Mesothelial cell of epicardium (in vitro differentiated cells): ENCODE measurements at regions not wholly inside any gene's neighbourhood (a gene's known extent, or its start where the extent isn't known, plus 50 kb on each side); places are given as distances from the start of the nearest gene placed in this dataset.
"Not testable (repeated sequence)": the region's sequence is repeated elsewhere in the genome, so short reads cannot be mapped to it uniquely, and the experiment has no call there.

Source experiments
- DNase-seq, 2 experiments: peaks; one replicate each; pipeline ENCODE4 v3.0.0; 2021; ENCODE audit warnings: low spot score in 2 of 2; ENCODE audit not compliant: unreplicated experiment in 2 of 2
- H3K27ac Mint-ChIP-seq: 2 replicates; pipeline ENCODE4 v1.8.0; 2021; ENCODE audit warnings: mixed read lengths
- H3K27me3 Mint-ChIP-seq: 2 replicates; pipeline ENCODE4 v1.8.0; 2021; ENCODE audit warnings: low read depth, mixed read lengths
- H3K36me3 Mint-ChIP-seq: 2 replicates; pipeline ENCODE4 v1.8.0; 2021; ENCODE audit warnings: mixed read lengths
- H3K4me1 Mint-ChIP-seq: 2 replicates; pipeline ENCODE4 v1.8.0; 2021; ENCODE audit warnings: mixed read lengths
- H3K4me3 Mint-ChIP-seq: 2 replicates; pipeline ENCODE4 v1.8.0; 2021; ENCODE audit warnings: mild to moderate bottlenecking, moderate library complexity, mixed read lengths
- H3K9me3 Mint-ChIP-seq: 2 replicates; pipeline ENCODE4 v1.8.0; 2021; ENCODE audit warnings: mixed read lengths
- TF ChIP-seq, protein P1 (sequence below): fragments of 200-600 bp; sonication (generic); IDR thresholded peaks from one replicate; pipeline ENCODE4 v1.5.0; 2021; ENCODE audit warnings: antibody characterized with exemption; ENCODE audit not compliant: unreplicated experiment

DNA sequence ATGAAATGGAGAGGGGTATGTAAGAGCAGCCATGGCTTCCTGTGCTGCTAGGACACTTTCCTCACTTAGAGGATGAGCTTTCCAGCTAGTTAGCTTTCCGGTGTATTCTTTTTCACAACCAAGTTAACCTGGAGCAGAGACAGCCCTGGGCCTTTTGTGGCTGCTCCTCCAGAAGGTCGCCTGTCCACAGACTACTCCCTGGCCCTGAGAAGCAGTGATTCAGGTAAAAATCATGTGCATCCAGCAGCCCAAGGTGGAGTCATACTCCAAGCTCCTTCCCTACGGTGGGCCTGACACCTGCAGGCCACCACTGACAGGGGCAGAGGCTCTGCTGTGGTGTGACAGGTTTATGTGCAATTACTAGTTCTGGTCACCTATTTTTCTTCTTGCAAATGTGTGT, 187.2 kb downstream of the ANKRD30B start:
- H3K36me3 Mint-ChIP-seq = peaks cover 4% of the 10 kb centered on the region
- H3K9me3 Mint-ChIP-seq = peaks cover 55% of the 10 kb centered on the region
- no peaks in the 10 kb centered on the region for H3K4me1 Mint-ChIP-seq
- no peak for DNase-seq
- TF ChIP-seq, protein P1, sequence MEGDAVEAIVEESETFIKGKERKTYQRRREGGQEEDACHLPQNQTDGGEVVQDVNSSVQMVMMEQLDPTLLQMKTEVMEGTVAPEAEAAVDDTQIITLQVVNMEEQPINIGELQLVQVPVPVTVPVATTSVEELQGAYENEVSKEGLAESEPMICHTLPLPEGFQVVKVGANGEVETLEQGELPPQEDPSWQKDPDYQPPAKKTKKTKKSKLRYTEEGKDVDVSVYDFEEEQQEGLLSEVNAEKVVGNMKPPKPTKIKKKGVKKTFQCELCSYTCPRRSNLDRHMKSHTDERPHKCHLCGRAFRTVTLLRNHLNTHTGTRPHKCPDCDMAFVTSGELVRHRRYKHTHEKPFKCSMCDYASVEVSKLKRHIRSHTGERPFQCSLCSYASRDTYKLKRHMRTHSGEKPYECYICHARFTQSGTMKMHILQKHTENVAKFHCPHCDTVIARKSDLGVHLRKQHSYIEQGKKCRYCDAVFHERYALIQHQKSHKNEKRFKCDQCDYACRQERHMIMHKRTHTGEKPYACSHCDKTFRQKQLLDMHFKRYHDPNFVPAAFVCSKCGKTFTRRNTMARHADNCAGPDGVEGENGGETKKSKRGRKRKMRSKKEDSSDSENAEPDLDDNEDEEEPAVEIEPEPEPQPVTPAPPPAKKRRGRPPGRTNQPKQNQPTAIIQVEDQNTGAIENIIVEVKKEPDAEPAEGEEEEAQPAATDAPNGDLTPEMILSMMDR = no peak
- H3K4me3 Mint-ChIP-seq = no peak overlapping the region
- no peaks in the 10 kb centered on the region for H3K27me3 Mint-ChIP-seq
- no peak overlapping the region for H3K27ac Mint-ChIP-seq

- Mint-ChIP-seq H3K27ac (no peak overlapping the region), H3K36me3 (peaks cover 4% of the 10 kb centered on the region), H3K4me3 (no peak overlapping the region), H3K27me3 (no peaks in the 10 kb centered on the region), H3K9me3 (peaks cover 52% of the 10 kb centered on the region), H3K4me1 (no peaks in the 10 kb centered on the region)
- TF ChIP-seq, protein P1 = no peak
- no peak for DNase-seq
Measured at GRCh38 chr18:14936313-14936712, 188.3 kb downstream of the ANKRD30B start.

DNA sequence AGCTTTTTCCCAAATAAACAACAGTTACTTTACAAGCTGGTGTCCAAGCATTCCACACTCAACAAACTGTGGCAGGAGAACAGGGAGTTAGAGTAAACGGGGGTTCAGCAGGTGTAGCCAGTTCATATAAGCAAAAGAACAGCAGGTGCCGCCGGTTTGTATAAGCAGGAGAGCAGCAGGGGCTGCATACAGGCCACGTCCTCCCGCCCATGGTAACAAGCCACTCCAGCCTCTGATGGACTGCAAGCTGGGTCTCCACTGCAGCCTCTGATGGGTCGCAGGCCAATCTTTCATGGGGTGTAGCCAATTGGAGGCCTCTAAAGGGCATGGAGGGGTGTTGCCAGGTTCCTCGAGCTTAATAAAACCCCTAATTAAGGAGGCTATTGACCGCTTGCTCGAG, 189.3 kb downstream of the ANKRD30B start:
- Mint-ChIP-seq H3K4me3 (no peak overlapping the region), H3K4me1 (no peaks in the 10 kb centered on the region), H3K36me3 (peaks cover 4% of the 10 kb centered on the region), H3K27ac (no peak overlapping the region), H3K27me3 (no peaks in the 10 kb centered on the region), H3K9me3 (peaks cover 53% of the 10 kb centered on the region)
- no peak for DNase-seq
- TF ChIP-seq, protein P1 = no peak

GRCh38 chr18:14939141-14939540, 191.2 kb downstream of the ANKRD30B start:
- Mint-ChIP-seq H3K4me3 (no peak overlapping the region), H3K36me3 (no peaks in the 10 kb centered on the region), H3K9me3 (peaks cover 49% of the 10 kb centered on the region), H3K4me1 (no peaks in the 10 kb centered on the region), H3K27ac (no peak overlapping the region), H3K27me3 (no peaks in the 10 kb centered on the region)
- TF ChIP-seq, protein P1 = no peak
- DNase-seq = no peak

DNA sequence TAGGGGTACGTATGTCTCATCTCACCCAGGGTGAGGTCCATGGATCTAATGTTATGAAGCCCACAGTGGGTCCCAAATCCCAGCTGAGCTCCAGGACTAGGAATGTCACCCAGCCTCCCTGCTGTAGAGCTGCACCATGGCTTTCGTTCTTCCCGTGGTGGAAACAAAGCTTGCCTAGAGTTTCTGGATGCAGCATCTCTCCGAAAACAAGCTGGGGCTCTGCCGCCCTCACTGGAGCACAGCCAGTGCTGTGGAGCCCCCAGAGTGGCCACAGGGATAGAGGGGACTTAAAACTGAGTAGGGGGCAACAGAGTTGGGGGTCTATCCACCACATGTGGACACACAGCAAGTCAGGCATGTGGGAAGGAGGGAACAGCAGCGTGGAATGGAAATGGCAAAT, 192.1 kb downstream of the ANKRD30B start:
- H3K4me1 Mint-ChIP-seq, H3K4me3 Mint-ChIP-seq, H3K27ac Mint-ChIP-seq, H3K27me3 Mint-ChIP-seq, DNase-seq, H3K36me3 Mint-ChIP-seq: not testable (repeated sequence)
- H3K9me3 Mint-ChIP-seq = peaks cover 44% of the 10 kb centered on the region

DNA sequence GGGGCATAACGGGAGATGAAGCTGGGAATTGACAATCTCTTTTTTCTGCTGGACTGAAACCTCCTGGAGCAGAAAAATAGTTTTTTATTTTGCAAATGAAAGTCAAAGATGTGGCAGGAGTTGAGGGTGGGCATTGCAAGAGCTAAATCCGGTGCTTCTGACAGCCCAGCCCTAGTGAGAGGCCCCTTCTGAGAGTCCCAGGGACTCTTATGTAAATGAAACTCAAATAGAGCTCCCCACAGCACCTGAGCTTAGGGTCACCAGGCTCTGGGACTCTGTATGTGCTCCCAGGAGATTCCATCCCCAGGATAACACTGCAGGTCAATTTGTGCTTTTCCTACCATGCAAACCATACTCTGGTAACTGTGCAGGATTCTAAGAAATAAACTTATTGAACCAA, 192.8 kb downstream of the ANKRD30B start:
- no peak for DNase-seq
- TF ChIP-seq, protein P1 = no peak
- no peaks in the 10 kb centered on the region for H3K27me3 Mint-ChIP-seq
- H3K36me3 Mint-ChIP-seq = no peaks in the 10 kb centered on the region
- H3K4me3 Mint-ChIP-seq = no peak overlapping the region
- peaks cover 39% of the 10 kb centered on the region for H3K9me3 Mint-ChIP-seq
- H3K27ac Mint-ChIP-seq = no peak overlapping the region
- no peaks in the 10 kb centered on the region for H3K4me1 Mint-ChIP-seq
